ENCODE measurements at regions not wholly inside any gene's neighbourhood (a gene's known extent, or its start where the extent isn't known, plus 50 kb on each side); places are given as distances from the start of the nearest gene placed in this dataset.

DNA sequence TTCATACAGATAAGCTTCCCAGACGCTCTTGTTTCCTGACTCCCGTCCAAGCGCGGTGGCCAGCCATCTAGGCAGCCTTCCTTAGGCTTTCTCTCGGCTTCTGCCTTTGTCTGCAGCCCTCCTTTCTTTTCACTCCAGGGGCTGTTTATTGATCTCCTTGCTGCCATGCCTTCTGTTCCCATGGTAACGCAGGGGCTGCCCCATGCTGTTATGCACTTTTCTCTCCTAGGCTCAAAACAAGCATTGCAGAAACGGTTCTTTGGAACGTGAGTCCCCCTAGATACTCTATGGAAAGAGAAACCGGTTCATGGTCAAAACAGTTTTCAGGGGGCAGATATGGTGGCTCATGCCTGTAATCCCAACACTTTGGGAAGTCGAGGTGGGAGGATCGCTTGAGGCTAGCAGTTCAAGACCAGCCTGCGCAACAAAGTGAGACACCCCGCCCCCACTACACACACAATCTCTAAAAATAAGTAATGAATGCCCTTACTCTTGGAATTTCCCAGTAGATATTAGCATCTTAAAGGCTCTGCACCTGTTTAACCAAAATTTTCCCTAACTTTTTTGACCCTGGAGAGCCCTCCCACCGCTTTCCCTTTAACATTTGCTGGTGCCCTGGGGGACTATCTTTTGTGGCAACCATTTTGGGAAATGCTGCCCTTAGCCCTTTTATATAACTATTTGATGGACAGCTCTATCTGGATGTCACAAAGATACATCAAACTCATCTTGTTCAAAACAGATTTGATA lies 53.9 kb upstream of the ZNF157 start:
- no peak for DNase-seq
- no peaks in the 10 kb centered on the region for H3K4me1 Mint-ChIP-seq
- Histone ChIP-seq H3K27ac (ENCODE audit: low read depth in 1 of 2, low read length in 2 of 2) (no peak overlapping the region), H2AFZ (ENCODE audit: insufficient read depth, low read depth, low read length, poor library complexity, severe bottlenecking) (no peak overlapping the region), H3K27me3 (ENCODE audit: control insufficient read depth in 2 of 2, insufficient read depth in 2 of 2, low read length in 2 of 2) (no peaks in the 10 kb centered on the region), H3K36me3 (replicated peaks in 1 of 2; ENCODE audit: control insufficient read depth in 1 of 2, insufficient read depth in 2 of 2, low read length in 2 of 2) (no peaks in the 10 kb centered on the region), H3K4me1 (ENCODE audit: control insufficient read depth in 1 of 2, insufficient read depth in 2 of 2, low read length in 2 of 2) (no peaks in the 10 kb centered on the region), H3K4me3 (replicated peaks in 1 of 3; ENCODE audit: low read depth in 2 of 3, low read length in 3 of 3) (no peak overlapping the region), H3K9ac (ENCODE audit: insufficient read depth, low read length, poor library complexity, severe bottlenecking) (no peak overlapping the region), H3K79me2 (ENCODE audit: insufficient read depth, low read length) (no peaks in the 10 kb centered on the region), H3K4me2 (replicated peaks; ENCODE audit: extremely low read depth, low read length, poor library complexity, severe bottlenecking) (no peak overlapping the region), H4K20me1 (ENCODE audit: insufficient read depth, low read length) (no peaks in the 10 kb centered on the region), H3K9me3 (replicated peaks in 1 of 2; ENCODE audit: control insufficient read depth in 1 of 2, insufficient read depth in 1 of 2, low read length in 2 of 2) (no peaks in the 10 kb centered on the region)
- no peak overlapping the region for H3K4me3 Mint-ChIP-seq
- H3K27me3 Mint-ChIP-seq (ENCODE audit: low read depth in 3 of 3), result peaks cover 0 to 35% (median 0%) of the 10 kb centered on the region in 3 donors
- H3K27ac Mint-ChIP-seq, result no peak overlapping the region
- H3K9me3 Mint-ChIP-seq, result peaks cover 0 to 5% (median 0%) of the 10 kb centered on the region in 7 donors
- intact Hi-C loops (cut with micrococcal nuclease), result no loop called here
- H3K36me3 Mint-ChIP-seq, result no peaks in the 10 kb centered on the region
- 93% methylated on average over 5 of the region's 14 CpGs for WGBS (ENCODE audit: insufficient coverage)
- TF ChIP-seq, protein P1, sequence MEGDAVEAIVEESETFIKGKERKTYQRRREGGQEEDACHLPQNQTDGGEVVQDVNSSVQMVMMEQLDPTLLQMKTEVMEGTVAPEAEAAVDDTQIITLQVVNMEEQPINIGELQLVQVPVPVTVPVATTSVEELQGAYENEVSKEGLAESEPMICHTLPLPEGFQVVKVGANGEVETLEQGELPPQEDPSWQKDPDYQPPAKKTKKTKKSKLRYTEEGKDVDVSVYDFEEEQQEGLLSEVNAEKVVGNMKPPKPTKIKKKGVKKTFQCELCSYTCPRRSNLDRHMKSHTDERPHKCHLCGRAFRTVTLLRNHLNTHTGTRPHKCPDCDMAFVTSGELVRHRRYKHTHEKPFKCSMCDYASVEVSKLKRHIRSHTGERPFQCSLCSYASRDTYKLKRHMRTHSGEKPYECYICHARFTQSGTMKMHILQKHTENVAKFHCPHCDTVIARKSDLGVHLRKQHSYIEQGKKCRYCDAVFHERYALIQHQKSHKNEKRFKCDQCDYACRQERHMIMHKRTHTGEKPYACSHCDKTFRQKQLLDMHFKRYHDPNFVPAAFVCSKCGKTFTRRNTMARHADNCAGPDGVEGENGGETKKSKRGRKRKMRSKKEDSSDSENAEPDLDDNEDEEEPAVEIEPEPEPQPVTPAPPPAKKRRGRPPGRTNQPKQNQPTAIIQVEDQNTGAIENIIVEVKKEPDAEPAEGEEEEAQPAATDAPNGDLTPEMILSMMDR (IDR thresholded peaks at IDR 0.05), result no peak

Measured in CD14-positive monocyte (primary cell).